GM23338 (cell line): ENCODE measurements at regions not wholly inside any gene's neighbourhood (a gene's known extent, or its start where the extent isn't known, plus 50 kb on each side); places are given as distances from the start of the nearest gene placed in this dataset.

Experiments
- ATAC-seq: fragments of 200-7000 bp; cut with Tn5 transposase; 3 replicates; pipeline ENCODE4 v1.9.1; 2020
- DNase-seq: peaks from one replicate; pipeline ENCODE4 v3.0.0-alpha.2; 2015; ENCODE audit warnings: low spot score
- H2AFZ ChIP-seq: fragments of 200-600 bp; sonication (generic); 2 replicates; pipeline ENCODE4 v1.8.0; 2016; ENCODE audit warnings: antibody characterized with exemption, mild to moderate bottlenecking, moderate library complexity
- H3F3A ChIP-seq: fragments of 200-600 bp; sonication (generic); replicated peaks from 2 replicates; pipeline ENCODE4 v1.8.0; 2017; ENCODE audit warnings: antibody characterized with exemption, mixed run types, low read depth
- H3K27ac ChIP-seq: fragments of 200-600 bp; sonication (generic); 2 replicates; pipeline ENCODE4 v1.6.1; 2016; ENCODE audit warnings: low read depth
- H3K27me3 ChIP-seq: fragments of 200-600 bp; sonication (generic); 2 replicates; pipeline ENCODE4 v1.8.0; 2016; ENCODE audit warnings: mild to moderate bottlenecking, mixed run types, moderate library complexity; ENCODE audit not compliant: insufficient read depth
- H3K36me3 ChIP-seq: fragments of 200-600 bp; sonication (generic); 2 replicates; pipeline ENCODE4 v1.8.0; 2016; ENCODE audit warnings: mild to moderate bottlenecking; ENCODE audit not compliant: insufficient read depth
- H3K4me1 ChIP-seq: fragments of 200-600 bp; sonication (generic); 2 replicates; pipeline ENCODE4 v1.8.0; 2016; ENCODE audit warnings: mild to moderate bottlenecking, moderate library complexity; ENCODE audit not compliant: insufficient read depth
- H3K4me2 ChIP-seq: fragments of 200-600 bp; sonication (generic); 2 replicates; pipeline ENCODE4 v1.7.1; 2017; ENCODE audit warnings: mixed run types
- H3K4me3 ChIP-seq: fragments of 200-600 bp; sonication (generic); 2 replicates; pipeline ENCODE4 v1.6.1; 2016; ENCODE audit warnings: mixed run types
- H3K79me2 ChIP-seq: fragments of 200-600 bp; sonication (generic); replicated peaks from 2 replicates; pipeline ENCODE4 v1.8.0; 2017; ENCODE audit warnings: mild to moderate bottlenecking; ENCODE audit not compliant: insufficient read depth
- H3K9me2 ChIP-seq: fragments of 200-600 bp; sonication (generic); 2 replicates; pipeline ENCODE4 v1.8.0; 2017; ENCODE audit not compliant: insufficient read depth
- H4K20me1 ChIP-seq: fragments of 200-600 bp; sonication (generic); replicated peaks from 2 replicates; pipeline ENCODE4 v1.8.0; 2017; ENCODE audit warnings: mild to moderate bottlenecking; ENCODE audit not compliant: insufficient read depth
- H3K27ac Mint-ChIP-seq: 2 replicates; pipeline ENCODE4 v1.8.0; 2020; ENCODE audit warnings: inconsistent platforms, mild to moderate bottlenecking, moderate library complexity, mixed read lengths
- H3K27me3 Mint-ChIP-seq: 3 replicates; pipeline ENCODE4 v1.8.0; 2022; ENCODE audit warnings: low read depth, mild to moderate bottlenecking, moderate library complexity, mixed read lengths, inconsistent platforms; ENCODE audit not compliant: insufficient read depth, poor library complexity
- H3K36me3 Mint-ChIP-seq: 3 replicates; pipeline ENCODE4 v1.8.0; 2021; ENCODE audit warnings: low read depth, mild to moderate bottlenecking, inconsistent platforms, moderate library complexity, mixed read lengths
- H3K4me1 Mint-ChIP-seq: 3 replicates; pipeline ENCODE4 v1.8.0; 2020; ENCODE audit warnings: mild to moderate bottlenecking, inconsistent platforms, mixed read lengths
- H3K4me3 Mint-ChIP-seq: 3 replicates; pipeline ENCODE4 v1.8.0; 2021; ENCODE audit warnings: moderate library complexity, mild to moderate bottlenecking, inconsistent platforms, mixed read lengths
- H3K9me3 Mint-ChIP-seq: 3 replicates; pipeline ENCODE4 v1.8.0; 2020; ENCODE audit warnings: moderate library complexity, mild to moderate bottlenecking, inconsistent platforms, mixed read lengths
- CREB1 ChIP-seq: fragments of 250-450 bp; sonication (Bioruptor Pico); IDR thresholded peaks from 2 replicates; pipeline ENCODE4 v1.5.0; 2020; ENCODE audit warnings: low read depth, mild to moderate bottlenecking, moderate library complexity
- EZH2 ChIP-seq: fragments of 200-600 bp; sonication (generic); IDR thresholded peaks from one replicate; pipeline ENCODE4 v1.8.0; 2017; ENCODE audit warnings: antibody characterized with exemption, mild to moderate bottlenecking, low read depth; ENCODE audit not compliant: unreplicated experiment
- JUNB ChIP-seq: IDR thresholded peaks from one replicate; pipeline ENCODE4 v1.6.1; 2016; ENCODE audit warnings: antibody characterized with exemption; ENCODE audit not compliant: unreplicated experiment
- POLR2AphosphoS5 ChIP-seq: IDR thresholded peaks from 2 replicates; pipeline ENCODE4 v1.6.1; 2016; ENCODE audit warnings: antibody characterized with exemption, low read depth
- STAT1 ChIP-seq: IDR thresholded peaks from one replicate; pipeline ENCODE4 v1.6.1; 2016; ENCODE audit warnings: antibody characterized with exemption; ENCODE audit not compliant: unreplicated experiment
- ZNF114 ChIP-seq: fragments of 250-450 bp; sonication (Bioruptor Pico); IDR thresholded peaks from 2 replicates; pipeline ENCODE4 v1.5.0; 2020; ENCODE audit warnings: mild to moderate bottlenecking, moderate library complexity
- TF ChIP-seq, protein P1 (sequence below): fragments of 250-450 bp; sonication (Bioruptor Pico); IDR thresholded peaks from 2 replicates; pipeline ENCODE4 v1.5.0; 2020; ENCODE audit warnings: mild to moderate bottlenecking, moderate library complexity
- TF ChIP-seq, protein P2 (sequence below): IDR thresholded peaks from 2 replicates; pipeline ENCODE4 v1.6.1; 2016; ENCODE audit warnings: antibody characterized with exemption
- TF ChIP-seq, protein P3 (sequence below), 2 experiments: fragments of 200-600 bp in 1 of 2; sonication (generic) in 1 of 2; conservative IDR thresholded peaks; 2 replicates each; pipeline versions ENCODE4 v1.5.1 to v1.6.1; 2016 to 2017; ENCODE audit warnings: antibody characterized with exemption in 2 of 2, low read depth in 2 of 2, mild to moderate bottlenecking in 2 of 2, moderate library complexity in 1 of 2
- TF ChIP-seq, protein P4 (sequence below): IDR thresholded peaks from one replicate; pipeline ENCODE4 v1.6.1; 2018; ENCODE audit warnings: antibody characterized with exemption; ENCODE audit not compliant: unreplicated experiment

DNA sequence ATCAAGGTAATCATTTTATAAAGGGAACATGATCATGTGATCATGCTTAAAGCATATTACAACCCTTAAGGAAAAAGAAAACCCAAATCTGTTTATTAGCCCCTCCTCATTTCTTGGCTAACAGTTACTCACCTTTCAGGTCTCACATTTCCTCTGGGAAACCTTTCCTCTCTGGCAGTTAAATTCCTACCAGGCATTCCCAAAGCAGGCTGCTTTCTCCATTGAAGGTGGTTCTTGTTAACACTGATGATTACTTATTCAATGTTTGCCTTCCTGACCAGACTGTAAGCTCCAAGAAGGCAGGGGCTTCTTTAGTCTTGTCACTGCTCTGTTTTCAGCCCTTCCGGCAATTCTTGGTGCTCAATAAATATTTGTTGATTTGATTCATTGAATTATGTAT lies 59.9 kb downstream of the PLK2 start:
- H3K27ac Mint-ChIP-seq = peak overlapping the region; percentile 80; the same call in 1 of the 2 replicates
- Histone ChIP-seq H4K20me1 (no peaks in the 10 kb centered on the region), H3K27me3 (no peaks in the 10 kb centered on the region), H3K36me3 (no peaks in the 10 kb centered on the region), H3K79me2 (no peaks in the 10 kb centered on the region), H3K27ac (no peak overlapping the region), H3F3A (no peaks in the 10 kb centered on the region), H2AFZ (no peak overlapping the region), H3K4me3 (no peak overlapping the region), H3K4me2 (no peak overlapping the region), H3K4me1 (peaks cover 3% of the 10 kb centered on the region; the same call in 1 of the 2 replicates), H3K9me2 (no peaks in the 10 kb centered on the region; the same call in 1 of the 2 replicates)
- H3K36me3 Mint-ChIP-seq = no peaks in the 10 kb centered on the region
- no peaks in the 10 kb centered on the region for H3K9me3 Mint-ChIP-seq
- H3K4me3 Mint-ChIP-seq = no peak overlapping the region
- peak; percentile 57 for DNase-seq
- peaks cover 10% of the 10 kb centered on the region for H3K4me1 Mint-ChIP-seq
- H3K27me3 Mint-ChIP-seq = peaks cover 2% of the 10 kb centered on the region
- no peak for TF ChIP-seq EZH2
- no peak for TF ChIP-seq STAT1
- TF ChIP-seq, protein P1, sequence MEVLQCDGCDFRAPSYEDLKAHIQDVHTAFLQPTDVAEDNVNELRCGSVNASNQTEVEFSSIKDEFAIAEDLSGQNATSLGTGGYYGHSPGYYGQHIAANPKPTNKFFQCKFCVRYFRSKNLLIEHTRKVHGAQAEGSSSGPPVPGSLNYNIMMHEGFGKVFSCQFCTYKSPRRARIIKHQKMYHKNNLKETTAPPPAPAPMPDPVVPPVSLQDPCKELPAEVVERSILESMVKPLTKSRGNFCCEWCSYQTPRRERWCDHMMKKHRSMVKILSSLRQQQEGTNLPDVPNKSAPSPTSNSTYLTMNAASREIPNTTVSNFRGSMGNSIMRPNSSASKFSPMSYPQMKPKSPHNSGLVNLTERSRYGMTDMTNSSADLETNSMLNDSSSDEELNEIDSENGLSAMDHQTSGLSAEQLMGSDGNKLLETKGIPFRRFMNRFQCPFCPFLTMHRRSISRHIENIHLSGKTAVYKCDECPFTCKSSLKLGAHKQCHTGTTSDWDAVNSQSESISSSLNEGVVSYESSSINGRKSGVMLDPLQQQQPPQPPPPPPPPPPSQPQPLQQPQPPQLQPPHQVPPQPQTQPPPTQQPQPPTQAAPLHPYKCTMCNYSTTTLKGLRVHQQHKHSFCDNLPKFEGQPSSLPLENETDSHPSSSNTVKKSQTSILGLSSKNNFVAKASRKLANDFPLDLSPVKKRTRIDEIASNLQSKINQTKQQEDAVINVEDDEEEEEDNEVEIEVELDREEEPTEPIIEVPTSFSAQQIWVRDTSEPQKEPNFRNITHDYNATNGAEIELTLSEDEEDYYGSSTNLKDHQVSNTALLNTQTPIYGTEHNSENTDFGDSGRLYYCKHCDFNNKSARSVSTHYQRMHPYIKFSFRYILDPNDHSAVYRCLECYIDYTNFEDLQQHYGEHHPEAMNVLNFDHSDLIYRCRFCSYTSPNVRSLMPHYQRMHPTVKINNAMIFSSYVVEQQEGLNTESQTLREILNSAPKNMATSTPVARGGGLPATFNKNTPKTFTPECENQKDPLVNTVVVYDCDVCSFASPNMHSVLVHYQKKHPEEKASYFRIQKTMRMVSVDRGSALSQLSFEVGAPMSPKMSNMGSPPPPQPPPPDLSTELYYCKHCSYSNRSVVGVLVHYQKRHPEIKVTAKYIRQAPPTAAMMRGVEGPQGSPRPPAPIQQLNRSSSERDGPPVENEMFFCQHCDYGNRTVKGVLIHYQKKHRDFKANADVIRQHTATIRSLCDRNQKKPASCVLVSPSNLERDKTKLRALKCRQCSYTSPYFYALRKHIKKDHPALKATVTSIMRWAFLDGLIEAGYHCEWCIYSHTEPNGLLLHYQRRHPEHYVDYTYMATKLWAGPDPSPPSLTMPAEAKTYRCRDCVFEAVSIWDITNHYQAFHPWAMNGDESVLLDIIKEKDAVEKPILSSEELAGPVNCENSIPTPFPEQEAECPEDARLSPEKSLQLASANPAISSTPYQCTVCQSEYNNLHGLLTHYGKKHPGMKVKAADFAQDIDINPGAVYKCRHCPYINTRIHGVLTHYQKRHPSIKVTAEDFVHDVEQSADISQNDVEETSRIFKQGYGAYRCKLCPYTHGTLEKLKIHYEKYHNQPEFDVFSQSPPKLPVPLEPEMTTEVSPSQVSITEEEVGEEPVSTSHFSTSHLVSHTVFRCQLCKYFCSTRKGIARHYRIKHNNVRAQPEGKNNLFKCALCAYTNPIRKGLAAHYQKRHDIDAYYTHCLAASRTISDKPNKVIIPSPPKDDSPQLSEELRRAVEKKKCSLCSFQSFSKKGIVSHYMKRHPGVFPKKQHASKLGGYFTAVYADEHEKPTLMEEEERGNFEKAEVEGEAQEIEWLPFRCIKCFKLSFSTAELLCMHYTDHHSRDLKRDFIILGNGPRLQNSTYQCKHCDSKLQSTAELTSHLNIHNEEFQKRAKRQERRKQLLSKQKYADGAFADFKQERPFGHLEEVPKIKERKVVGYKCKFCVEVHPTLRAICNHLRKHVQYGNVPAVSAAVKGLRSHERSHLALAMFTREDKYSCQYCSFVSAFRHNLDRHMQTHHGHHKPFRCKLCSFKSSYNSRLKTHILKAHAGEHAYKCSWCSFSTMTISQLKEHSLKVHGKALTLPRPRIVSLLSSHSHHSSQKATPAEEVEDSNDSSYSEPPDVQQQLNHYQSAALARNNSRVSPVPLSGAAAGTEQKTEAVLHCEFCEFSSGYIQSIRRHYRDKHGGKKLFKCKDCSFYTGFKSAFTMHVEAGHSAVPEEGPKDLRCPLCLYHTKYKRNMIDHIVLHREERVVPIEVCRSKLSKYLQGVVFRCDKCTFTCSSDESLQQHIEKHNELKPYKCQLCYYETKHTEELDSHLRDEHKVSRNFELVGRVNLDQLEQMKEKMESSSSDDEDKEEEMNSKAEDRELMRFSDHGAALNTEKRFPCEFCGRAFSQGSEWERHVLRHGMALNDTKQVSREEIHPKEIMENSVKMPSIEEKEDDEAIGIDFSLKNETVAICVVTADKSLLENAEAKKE = no peak
- TF ChIP-seq ZNF114 (CRISPR knock-in tag) = no peak
- TF ChIP-seq, protein P2, sequence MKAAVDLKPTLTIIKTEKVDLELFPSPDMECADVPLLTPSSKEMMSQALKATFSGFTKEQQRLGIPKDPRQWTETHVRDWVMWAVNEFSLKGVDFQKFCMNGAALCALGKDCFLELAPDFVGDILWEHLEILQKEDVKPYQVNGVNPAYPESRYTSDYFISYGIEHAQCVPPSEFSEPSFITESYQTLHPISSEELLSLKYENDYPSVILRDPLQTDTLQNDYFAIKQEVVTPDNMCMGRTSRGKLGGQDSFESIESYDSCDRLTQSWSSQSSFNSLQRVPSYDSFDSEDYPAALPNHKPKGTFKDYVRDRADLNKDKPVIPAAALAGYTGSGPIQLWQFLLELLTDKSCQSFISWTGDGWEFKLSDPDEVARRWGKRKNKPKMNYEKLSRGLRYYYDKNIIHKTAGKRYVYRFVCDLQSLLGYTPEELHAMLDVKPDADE = no peak
- TF ChIP-seq, protein P3, sequence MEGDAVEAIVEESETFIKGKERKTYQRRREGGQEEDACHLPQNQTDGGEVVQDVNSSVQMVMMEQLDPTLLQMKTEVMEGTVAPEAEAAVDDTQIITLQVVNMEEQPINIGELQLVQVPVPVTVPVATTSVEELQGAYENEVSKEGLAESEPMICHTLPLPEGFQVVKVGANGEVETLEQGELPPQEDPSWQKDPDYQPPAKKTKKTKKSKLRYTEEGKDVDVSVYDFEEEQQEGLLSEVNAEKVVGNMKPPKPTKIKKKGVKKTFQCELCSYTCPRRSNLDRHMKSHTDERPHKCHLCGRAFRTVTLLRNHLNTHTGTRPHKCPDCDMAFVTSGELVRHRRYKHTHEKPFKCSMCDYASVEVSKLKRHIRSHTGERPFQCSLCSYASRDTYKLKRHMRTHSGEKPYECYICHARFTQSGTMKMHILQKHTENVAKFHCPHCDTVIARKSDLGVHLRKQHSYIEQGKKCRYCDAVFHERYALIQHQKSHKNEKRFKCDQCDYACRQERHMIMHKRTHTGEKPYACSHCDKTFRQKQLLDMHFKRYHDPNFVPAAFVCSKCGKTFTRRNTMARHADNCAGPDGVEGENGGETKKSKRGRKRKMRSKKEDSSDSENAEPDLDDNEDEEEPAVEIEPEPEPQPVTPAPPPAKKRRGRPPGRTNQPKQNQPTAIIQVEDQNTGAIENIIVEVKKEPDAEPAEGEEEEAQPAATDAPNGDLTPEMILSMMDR (conservative IDR thresholded peaks at IDR 0.05; ENCODE audit: low read depth in 2 of 2) = no peak
- TF ChIP-seq POLR2AphosphoS5 = no peak
- TF ChIP-seq, protein P4, sequence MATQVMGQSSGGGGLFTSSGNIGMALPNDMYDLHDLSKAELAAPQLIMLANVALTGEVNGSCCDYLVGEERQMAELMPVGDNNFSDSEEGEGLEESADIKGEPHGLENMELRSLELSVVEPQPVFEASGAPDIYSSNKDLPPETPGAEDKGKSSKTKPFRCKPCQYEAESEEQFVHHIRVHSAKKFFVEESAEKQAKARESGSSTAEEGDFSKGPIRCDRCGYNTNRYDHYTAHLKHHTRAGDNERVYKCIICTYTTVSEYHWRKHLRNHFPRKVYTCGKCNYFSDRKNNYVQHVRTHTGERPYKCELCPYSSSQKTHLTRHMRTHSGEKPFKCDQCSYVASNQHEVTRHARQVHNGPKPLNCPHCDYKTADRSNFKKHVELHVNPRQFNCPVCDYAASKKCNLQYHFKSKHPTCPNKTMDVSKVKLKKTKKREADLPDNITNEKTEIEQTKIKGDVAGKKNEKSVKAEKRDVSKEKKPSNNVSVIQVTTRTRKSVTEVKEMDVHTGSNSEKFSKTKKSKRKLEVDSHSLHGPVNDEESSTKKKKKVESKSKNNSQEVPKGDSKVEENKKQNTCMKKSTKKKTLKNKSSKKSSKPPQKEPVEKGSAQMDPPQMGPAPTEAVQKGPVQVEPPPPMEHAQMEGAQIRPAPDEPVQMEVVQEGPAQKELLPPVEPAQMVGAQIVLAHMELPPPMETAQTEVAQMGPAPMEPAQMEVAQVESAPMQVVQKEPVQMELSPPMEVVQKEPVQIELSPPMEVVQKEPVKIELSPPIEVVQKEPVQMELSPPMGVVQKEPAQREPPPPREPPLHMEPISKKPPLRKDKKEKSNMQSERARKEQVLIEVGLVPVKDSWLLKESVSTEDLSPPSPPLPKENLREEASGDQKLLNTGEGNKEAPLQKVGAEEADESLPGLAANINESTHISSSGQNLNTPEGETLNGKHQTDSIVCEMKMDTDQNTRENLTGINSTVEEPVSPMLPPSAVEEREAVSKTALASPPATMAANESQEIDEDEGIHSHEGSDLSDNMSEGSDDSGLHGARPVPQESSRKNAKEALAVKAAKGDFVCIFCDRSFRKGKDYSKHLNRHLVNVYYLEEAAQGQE = no peak
- TF ChIP-seq CREB1 (CRISPR knock-in tag) = no peak
- no peak for TF ChIP-seq JUNB
- peak; percentile 51; the same call in 2 of the 3 replicates for ATAC-seq
